ENCODE measurements at regions not wholly inside any gene's neighbourhood (a gene's known extent, or its start where the extent isn't known, plus 50 kb on each side); places are given as distances from the start of the nearest gene placed in this dataset.

DNA sequence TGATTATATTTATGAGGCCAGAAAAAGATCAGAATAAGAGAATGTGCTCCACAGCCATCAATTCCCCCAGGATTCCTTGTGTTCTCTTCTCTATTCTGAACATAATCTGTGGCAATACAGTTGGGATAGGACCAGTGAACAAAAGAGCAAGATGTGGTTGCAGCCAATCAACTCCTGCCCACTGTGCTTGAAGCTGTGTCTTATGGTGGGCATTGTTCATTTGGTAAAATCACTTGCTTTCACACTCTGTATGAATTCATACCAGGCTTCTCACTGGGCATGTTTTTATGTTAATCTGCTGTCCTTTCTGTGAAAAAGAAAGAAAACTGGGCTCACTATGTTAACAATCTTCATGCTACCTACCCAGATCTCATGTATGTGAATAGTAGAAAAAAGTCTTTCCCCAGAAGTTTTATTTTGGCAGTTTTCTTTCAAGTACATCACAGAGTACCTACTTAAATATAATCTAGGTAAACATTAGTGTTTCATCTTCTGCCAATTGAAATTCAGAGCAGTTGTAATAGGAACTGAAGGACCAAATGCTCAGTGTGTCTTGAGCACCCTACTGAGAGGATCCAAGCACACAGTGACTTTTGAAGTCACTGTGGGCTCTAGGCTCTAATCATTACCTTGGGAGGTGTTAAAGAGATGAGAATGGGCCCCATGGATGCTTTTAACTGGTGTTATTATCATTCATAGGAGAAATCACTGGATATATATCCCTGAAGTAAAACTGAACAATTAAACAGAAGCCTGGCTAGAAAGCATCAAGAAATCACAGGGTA, 429.2 kb upstream of the TRAM1L1 start:
- Histone ChIP-seq H3K9me3 (ENCODE audit: control insufficient read depth, low read length) (no peaks in the 10 kb centered on the region), H3K36me3 (ENCODE audit: control insufficient read depth in 1 of 2, insufficient read depth in 2 of 2, low read length in 1 of 2) (no peaks in the 10 kb centered on the region), H3K27me3 (ENCODE audit: control insufficient read depth in 1 of 2, insufficient read depth in 2 of 2, low read length in 1 of 2) (no peaks in the 10 kb centered on the region), H3K27ac (ENCODE audit: low read depth in 1 of 2, low read length in 2 of 2) (no peak overlapping the region), H3K4me1 (ENCODE audit: control insufficient read depth in 1 of 2, insufficient read depth in 2 of 2, low read length in 2 of 2) (no peaks in the 10 kb centered on the region), H3K4me3 (ENCODE audit: low read length in 2 of 2) (no peak overlapping the region)
- intact Hi-C loops (cut with DNase I), result no loop called here
- DNase-seq (no peak), ATAC-seq (ENCODE audit: low FRiP score) (no peak)

DNA sequence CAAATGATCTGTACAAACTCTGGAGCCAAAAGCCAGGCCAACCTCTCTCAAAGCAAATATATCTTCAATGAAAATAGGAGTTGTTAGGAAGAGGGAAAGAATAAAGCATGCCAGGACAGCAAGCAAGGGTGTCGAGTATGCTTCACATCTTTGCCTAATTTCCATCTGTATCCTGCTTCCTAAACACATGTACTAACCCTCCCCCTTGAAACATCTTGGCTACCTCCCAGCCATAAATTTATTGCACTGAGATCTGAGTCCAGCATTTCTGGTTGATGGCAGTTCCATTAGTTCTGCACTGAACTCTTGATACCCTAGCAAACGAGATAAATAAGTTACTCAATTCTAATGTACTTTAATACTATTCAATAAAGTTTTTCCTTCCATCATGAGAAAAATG, 430.5 kb upstream of the TRAM1L1 start:
- intact Hi-C loops (cut with DNase I), result no loop called here
- 34 to 50% methylated on average over 2 of the region's 2 CpGs for WGBS, 2 donors
- Histone ChIP-seq H3K4me1 (ENCODE audit: control insufficient read depth in 1 of 2, insufficient read depth in 2 of 2, low read length in 2 of 2) (no peaks in the 10 kb centered on the region), H3K27me3 (ENCODE audit: control insufficient read depth in 1 of 2, insufficient read depth in 2 of 2, low read length in 1 of 2) (no peaks in the 10 kb centered on the region), H3K36me3 (ENCODE audit: control insufficient read depth in 1 of 2, insufficient read depth in 2 of 2, low read length in 1 of 2) (no peaks in the 10 kb centered on the region), H3K4me3 (ENCODE audit: low read length in 2 of 2) (no peak overlapping the region), H3K27ac (ENCODE audit: low read depth in 1 of 2, low read length in 2 of 2) (no peak overlapping the region), H3K9me3 (ENCODE audit: control insufficient read depth, low read length) (no peaks in the 10 kb centered on the region)
- DNase-seq (no peak), ATAC-seq (ENCODE audit: low FRiP score) (no peak)

DNA sequence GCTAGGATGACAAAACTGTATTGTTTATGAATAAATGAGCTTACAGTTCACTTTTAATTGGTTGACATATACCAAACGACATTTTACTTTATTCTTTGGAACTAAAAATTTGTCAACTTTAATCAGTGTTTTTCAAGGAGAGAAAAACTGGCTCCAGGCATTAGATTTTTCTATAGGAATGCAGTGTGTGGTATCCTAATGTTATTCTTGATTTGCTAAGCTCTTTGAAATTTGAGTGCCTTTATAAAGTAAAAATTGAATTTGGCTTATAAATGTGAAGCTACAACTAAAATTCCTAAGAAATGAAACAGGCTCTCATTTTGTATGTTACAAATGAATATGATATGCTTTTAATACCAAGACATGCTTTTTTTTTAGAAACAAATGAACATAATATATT, 442.2 kb upstream of the TRAM1L1 start:
- Histone ChIP-seq H3K4me3 (ENCODE audit: low read length in 2 of 2) (no peak overlapping the region), H3K27ac (ENCODE audit: low read depth in 1 of 2, low read length in 2 of 2) (no peak overlapping the region), H3K36me3 (ENCODE audit: control insufficient read depth in 1 of 2, insufficient read depth in 2 of 2, low read length in 1 of 2) (no peaks in the 10 kb centered on the region), H3K4me1 (ENCODE audit: control insufficient read depth in 1 of 2, insufficient read depth in 2 of 2, low read length in 2 of 2) (no peaks in the 10 kb centered on the region), H3K27me3 (ENCODE audit: control insufficient read depth in 1 of 2, insufficient read depth in 2 of 2, low read length in 1 of 2) (no peaks in the 10 kb centered on the region), H3K9me3 (ENCODE audit: control insufficient read depth, low read length) (no peaks in the 10 kb centered on the region)
- intact Hi-C loops (cut with DNase I), result no loop called here
- DNase-seq (no peak), ATAC-seq (ENCODE audit: low FRiP score) (no peak)
- WGBS, 2 donors, result 15 to 20% methylated on average over 1 of the region's 1 CpG

DNA sequence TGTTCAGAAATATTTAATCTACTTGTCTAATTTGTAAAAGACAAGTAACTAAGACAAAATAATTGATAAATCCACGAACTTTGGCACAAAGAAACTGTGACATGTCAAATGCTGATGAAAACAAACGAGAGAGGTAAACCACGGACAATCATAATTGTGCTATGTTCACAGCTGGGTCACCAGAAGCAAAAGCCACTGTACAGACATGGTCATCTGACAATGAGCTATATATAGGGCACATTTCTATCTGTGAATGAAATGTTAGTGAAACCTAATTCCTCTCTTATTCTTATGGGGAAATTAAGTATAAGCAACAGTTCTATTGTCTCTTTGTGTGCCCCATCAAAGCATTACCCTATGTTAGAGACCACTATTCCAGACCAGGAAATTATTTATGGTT, 444.0 kb upstream of the TRAM1L1 start:
- H3K27ac ChIP-seq (ENCODE audit: low read depth in 1 of 2, low read length in 2 of 2), result no peak overlapping the region
- intact Hi-C loops (cut with DNase I), result no loop called here
- DNase-seq (no peak), ATAC-seq (ENCODE audit: low FRiP score) (no peak)
- WGBS, 2 donors, result 22 to 51% methylated on average over 3 of the region's 3 CpGs
- no peak overlapping the region for H3K4me3 ChIP-seq (ENCODE audit: low read length in 2 of 2)
- H3K36me3 ChIP-seq (ENCODE audit: control insufficient read depth in 1 of 2, insufficient read depth in 2 of 2, low read length in 1 of 2), result no peaks in the 10 kb centered on the region
- H3K4me1 ChIP-seq (ENCODE audit: control insufficient read depth in 1 of 2, insufficient read depth in 2 of 2, low read length in 2 of 2), result no peaks in the 10 kb centered on the region
- H3K27me3 ChIP-seq (ENCODE audit: control insufficient read depth in 1 of 2, insufficient read depth in 2 of 2, low read length in 1 of 2), result no peaks in the 10 kb centered on the region
- H3K9me3 ChIP-seq (ENCODE audit: control insufficient read depth, low read length), result no peaks in the 10 kb centered on the region

DNA sequence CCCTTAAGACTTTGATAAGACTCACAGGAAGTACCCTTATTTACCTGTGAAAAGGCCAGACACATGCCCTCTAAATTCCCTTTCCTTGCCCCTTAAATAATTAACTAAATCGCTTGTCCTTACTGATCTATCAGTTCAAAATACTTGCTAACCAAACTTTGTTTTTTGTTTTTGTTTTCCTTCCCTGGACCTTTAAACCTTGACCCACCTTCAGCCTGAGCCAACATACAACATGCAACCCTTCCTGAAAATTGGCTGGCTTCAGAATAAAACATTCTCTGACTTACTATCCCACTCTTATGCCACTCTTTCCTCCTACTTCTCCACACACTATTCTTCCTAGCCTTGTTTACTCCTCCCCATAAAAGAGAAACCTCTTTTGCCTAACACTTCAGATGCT, 448.1 kb upstream of the TRAM1L1 start:
- 61 to 62% methylated on average over 1 of the region's 1 CpG for WGBS, 2 donors
- Histone ChIP-seq H3K9me3 (ENCODE audit: control insufficient read depth, low read length) (no peaks in the 10 kb centered on the region), H3K4me1 (ENCODE audit: control insufficient read depth in 1 of 2, insufficient read depth in 2 of 2, low read length in 2 of 2) (no peaks in the 10 kb centered on the region), H3K36me3 (ENCODE audit: control insufficient read depth in 1 of 2, insufficient read depth in 2 of 2, low read length in 1 of 2) (no peaks in the 10 kb centered on the region), H3K4me3 (ENCODE audit: low read length in 2 of 2) (no peak overlapping the region), H3K27ac (ENCODE audit: low read depth in 1 of 2, low read length in 2 of 2) (no peak overlapping the region), H3K27me3 (ENCODE audit: control insufficient read depth in 1 of 2, insufficient read depth in 2 of 2, low read length in 1 of 2) (no peaks in the 10 kb centered on the region)
- ATAC-seq (ENCODE audit: low FRiP score) (no peak), DNase-seq (no peak)
- intact Hi-C loops (cut with DNase I), result no loop called here

DNA sequence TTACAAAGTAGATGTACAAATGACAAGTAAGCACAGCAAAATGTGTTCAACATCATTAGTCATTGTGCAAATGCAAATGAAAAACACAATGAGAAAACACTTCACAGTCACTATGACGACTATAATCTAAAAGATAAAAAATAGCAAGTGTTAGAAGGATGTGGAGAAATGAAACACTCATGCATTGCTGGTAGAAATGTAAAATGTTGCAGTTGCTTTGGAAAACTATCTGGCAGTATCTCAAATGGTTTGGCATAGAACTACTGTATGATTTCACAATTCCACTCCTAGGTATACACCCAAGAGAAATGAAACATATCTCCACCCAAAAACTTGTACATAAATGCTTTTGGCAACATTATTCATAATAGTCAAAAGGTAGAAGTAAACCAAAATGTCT, 459.7 kb upstream of the TRAM1L1 start:
- 2 to 8% methylated on average over 1 of the region's 1 CpG for WGBS, 2 donors
- no peak overlapping the region for H3K4me3 ChIP-seq (ENCODE audit: low read length in 2 of 2)
- no peaks in the 10 kb centered on the region for H3K9me3 ChIP-seq (ENCODE audit: control insufficient read depth, low read length)
- DNase-seq (no peak), ATAC-seq (ENCODE audit: low FRiP score) (no peak)
- intact Hi-C loops (cut with DNase I), result no loop called here
- no peaks in the 10 kb centered on the region for H3K36me3 ChIP-seq (ENCODE audit: control insufficient read depth in 1 of 2, insufficient read depth in 2 of 2, low read length in 1 of 2)
- H3K27me3 ChIP-seq (ENCODE audit: control insufficient read depth in 1 of 2, insufficient read depth in 2 of 2, low read length in 1 of 2), result no peaks in the 10 kb centered on the region
- H3K4me1 ChIP-seq (ENCODE audit: control insufficient read depth in 1 of 2, insufficient read depth in 2 of 2, low read length in 2 of 2), result no peaks in the 10 kb centered on the region
- H3K27ac ChIP-seq (ENCODE audit: low read depth in 1 of 2, low read length in 2 of 2), result no peak overlapping the region

DNA sequence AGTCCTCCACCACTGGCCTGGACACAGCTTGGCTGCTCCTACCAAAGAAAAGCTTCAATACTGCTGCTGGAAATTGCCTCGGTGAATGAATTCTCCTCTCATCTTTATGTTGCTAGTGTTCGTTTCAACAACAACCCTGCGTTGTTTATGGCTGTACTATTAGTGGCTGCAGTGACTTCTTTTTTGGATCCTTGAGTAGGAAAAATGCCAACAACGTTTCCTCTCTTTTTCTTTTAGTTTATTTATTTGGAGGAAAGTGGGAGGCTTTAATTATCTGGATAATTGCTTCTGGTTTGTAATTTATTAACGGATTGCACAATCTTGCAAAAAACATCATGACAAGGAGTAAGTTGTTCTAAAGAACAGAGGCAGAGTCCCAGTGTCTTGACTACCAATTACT, 464.1 kb upstream of the TRAM1L1 start:
- intact Hi-C loops (cut with DNase I), result no loop called here
- DNase-seq (no peak), ATAC-seq (ENCODE audit: low FRiP score) (no peak)
- no peaks in the 10 kb centered on the region for H3K36me3 ChIP-seq (ENCODE audit: control insufficient read depth in 1 of 2, insufficient read depth in 2 of 2, low read length in 1 of 2)
- no peaks in the 10 kb centered on the region for H3K27me3 ChIP-seq (ENCODE audit: control insufficient read depth in 1 of 2, insufficient read depth in 2 of 2, low read length in 1 of 2)
- H3K4me1 ChIP-seq (ENCODE audit: control insufficient read depth in 1 of 2, insufficient read depth in 2 of 2, low read length in 2 of 2), result no peaks in the 10 kb centered on the region
- WGBS, 2 donors, result 54 to 63% methylated on average over 5 of the region's 5 CpGs
- no peaks in the 10 kb centered on the region for H3K9me3 ChIP-seq (ENCODE audit: control insufficient read depth, low read length)
- H3K27ac ChIP-seq (ENCODE audit: low read depth in 1 of 2, low read length in 2 of 2), result no peak overlapping the region
- no peak overlapping the region for H3K4me3 ChIP-seq (ENCODE audit: low read length in 2 of 2)

DNA sequence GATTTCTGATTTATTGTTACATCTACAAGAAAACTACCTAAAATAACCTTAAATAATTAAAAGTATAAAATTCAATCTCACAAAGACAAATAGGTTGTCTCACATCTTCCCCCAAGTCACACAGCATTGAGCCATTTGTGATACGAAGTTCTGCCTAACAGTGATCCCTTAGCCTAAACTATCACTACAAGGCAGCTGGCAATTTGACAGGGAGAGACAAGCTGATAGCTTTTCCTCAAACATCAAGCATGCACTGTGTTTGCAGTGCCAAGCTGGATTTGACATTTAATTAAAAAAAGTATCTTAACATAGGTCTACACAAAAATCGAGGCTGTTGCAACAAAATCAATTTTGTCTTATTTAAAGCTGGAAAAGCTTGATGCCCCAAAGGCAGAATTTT, 464.7 kb upstream of the TRAM1L1 start:
- DNase-seq, result no peak
- intact Hi-C loops (cut with DNase I), result no loop called here
- no peak for ATAC-seq (ENCODE audit: low FRiP score)
- Histone ChIP-seq H3K4me1 (ENCODE audit: control insufficient read depth in 1 of 2, insufficient read depth in 2 of 2, low read length in 2 of 2) (no peaks in the 10 kb centered on the region), H3K9me3 (ENCODE audit: control insufficient read depth, low read length) (no peaks in the 10 kb centered on the region), H3K27ac (ENCODE audit: low read depth in 1 of 2, low read length in 2 of 2) (no peak overlapping the region), H3K4me3 (ENCODE audit: low read length in 2 of 2) (no peak overlapping the region), H3K36me3 (ENCODE audit: control insufficient read depth in 1 of 2, insufficient read depth in 2 of 2, low read length in 1 of 2) (no peaks in the 10 kb centered on the region), H3K27me3 (ENCODE audit: control insufficient read depth in 1 of 2, insufficient read depth in 2 of 2, low read length in 1 of 2) (no peaks in the 10 kb centered on the region)
- 60 to 62% methylated on average over 2 of the region's 2 CpGs for WGBS, 2 donors

DNA sequence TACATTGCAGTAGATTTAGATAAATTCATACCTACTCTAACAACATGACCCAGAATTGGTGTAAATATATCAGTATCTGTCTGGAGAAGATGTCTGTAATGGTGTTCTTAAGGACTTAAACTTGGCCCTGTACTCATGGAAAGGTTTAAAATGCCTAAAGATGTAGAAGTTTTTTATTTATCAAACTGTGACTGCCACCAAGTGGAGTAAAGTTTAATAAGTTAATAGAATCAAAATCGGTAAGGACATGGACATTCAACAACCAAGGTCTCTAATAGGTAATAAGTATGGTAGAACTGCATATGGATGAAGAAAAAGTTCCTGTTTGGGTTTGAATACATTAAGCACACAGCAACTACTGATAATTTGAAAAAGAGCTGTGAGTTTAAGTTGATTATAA, 474.0 kb upstream of the NDST3 start:
- no peak for ATAC-seq (ENCODE audit: low FRiP score)
- 23 to 28% methylated on average over 1 of the region's 1 CpG for WGBS, 2 donors

More for the DNA sequence above, 474.0 kb upstream of the NDST3 start:
- DNase-seq, result no peak
- Histone ChIP-seq H3K9me3 (ENCODE audit: control insufficient read depth, low read length) (no peaks in the 10 kb centered on the region), H3K4me1 (ENCODE audit: control insufficient read depth in 1 of 2, insufficient read depth in 2 of 2, low read length in 2 of 2) (no peaks in the 10 kb centered on the region), H3K27me3 (ENCODE audit: control insufficient read depth in 1 of 2, insufficient read depth in 2 of 2, low read length in 1 of 2) (no peaks in the 10 kb centered on the region), H3K4me3 (ENCODE audit: low read length in 2 of 2) (no peak overlapping the region), H3K36me3 (ENCODE audit: control insufficient read depth in 1 of 2, insufficient read depth in 2 of 2, low read length in 1 of 2) (no peaks in the 10 kb centered on the region), H3K27ac (ENCODE audit: low read depth in 1 of 2, low read length in 2 of 2) (no peak overlapping the region)
- intact Hi-C loops (cut with DNase I), result no loop called here
